ENCODE measurements at regions not wholly inside any gene's neighbourhood (a gene's known extent, or its start where the extent isn't known, plus 50 kb on each side); places are given as distances from the start of the nearest gene placed in this dataset.
"Not testable (repeated sequence)": the region's sequence is repeated elsewhere in the genome, so short reads cannot be mapped to it uniquely, and the experiment has no call there.

DNA sequence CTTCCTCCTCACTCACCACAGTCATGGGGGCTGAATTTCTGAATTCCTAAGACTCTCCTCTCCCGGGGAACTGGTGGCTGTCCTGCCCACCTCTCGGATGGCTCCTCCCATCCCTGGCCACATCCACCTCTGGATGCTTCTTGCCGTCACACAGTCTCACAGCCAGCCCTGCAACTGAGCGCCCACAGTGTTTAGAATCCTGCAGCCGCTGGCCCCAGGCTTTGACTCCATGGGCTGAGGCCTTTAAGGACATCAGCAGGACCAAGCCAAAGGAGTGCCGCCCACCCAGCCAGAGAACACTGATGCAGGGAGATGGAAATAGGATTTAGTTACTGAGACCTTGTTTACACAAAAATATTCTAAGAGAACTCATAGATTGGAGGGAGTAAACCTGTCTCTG, 299.3 kb upstream of the WSB1 start:
- not testable (repeated sequence) for H3K9ac ChIP-seq (ENCODE audit: low read length); H3K27ac ChIP-seq (ENCODE audit: low read depth, low read length); H3K4me1 ChIP-seq (ENCODE audit: insufficient read depth, low read length); H3K4me3 ChIP-seq (ENCODE audit: low read depth in 1 of 2, low read length in 2 of 2); H3K27me3 ChIP-seq (ENCODE audit: control insufficient read depth in 1 of 2, insufficient read depth in 2 of 2, low read length in 2 of 2); H3K36me3 ChIP-seq (ENCODE audit: insufficient read depth, low read length); H3K9me3 ChIP-seq (ENCODE audit: low read length)

DNA sequence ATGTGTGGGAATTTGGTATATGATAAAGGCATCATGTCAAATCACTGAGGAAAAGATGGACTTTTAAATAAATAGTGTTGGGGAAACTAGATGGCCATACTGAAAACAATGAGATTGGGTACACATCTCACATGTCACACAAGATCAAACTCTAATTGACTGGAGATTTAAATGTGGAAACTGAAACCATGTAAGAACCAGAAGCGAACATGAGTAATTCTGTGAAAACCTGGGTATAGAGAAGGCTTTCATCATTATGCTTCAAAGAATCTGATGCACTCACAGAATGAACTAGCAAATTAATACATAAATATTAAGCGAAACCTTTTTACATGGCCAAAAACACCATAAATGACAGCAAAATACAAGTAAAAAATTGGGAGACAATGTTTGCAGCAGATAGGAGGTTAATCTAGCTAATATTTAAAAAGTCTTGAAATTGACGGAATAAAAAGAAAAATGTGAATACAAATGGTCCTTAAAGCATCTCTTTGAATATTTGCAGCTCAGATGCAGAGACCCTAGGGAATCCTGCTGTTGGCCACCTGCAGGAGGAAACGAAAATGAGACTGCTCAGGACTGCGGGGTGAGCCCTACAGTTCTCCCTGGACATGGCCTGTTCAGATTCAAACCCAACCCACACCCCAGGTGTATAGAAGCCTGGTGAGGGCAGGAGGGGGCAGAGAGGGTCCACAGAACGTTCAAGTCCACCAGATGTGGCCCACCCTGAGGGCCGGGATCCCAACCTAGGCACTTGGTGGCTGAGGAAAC, 297.6 kb upstream of the WSB1 start:
- not testable (repeated sequence) for H3K27me3 ChIP-seq (ENCODE audit: control insufficient read depth in 1 of 2, insufficient read depth in 2 of 2, low read length in 2 of 2); H3K9me3 ChIP-seq (ENCODE audit: low read length); H3K27ac ChIP-seq (ENCODE audit: low read depth, low read length); H3K36me3 ChIP-seq (ENCODE audit: insufficient read depth, low read length); H3K9ac ChIP-seq (ENCODE audit: low read length); H3K4me3 ChIP-seq (ENCODE audit: low read depth in 1 of 2, low read length in 2 of 2); H3K4me1 ChIP-seq (ENCODE audit: insufficient read depth, low read length)

DNA sequence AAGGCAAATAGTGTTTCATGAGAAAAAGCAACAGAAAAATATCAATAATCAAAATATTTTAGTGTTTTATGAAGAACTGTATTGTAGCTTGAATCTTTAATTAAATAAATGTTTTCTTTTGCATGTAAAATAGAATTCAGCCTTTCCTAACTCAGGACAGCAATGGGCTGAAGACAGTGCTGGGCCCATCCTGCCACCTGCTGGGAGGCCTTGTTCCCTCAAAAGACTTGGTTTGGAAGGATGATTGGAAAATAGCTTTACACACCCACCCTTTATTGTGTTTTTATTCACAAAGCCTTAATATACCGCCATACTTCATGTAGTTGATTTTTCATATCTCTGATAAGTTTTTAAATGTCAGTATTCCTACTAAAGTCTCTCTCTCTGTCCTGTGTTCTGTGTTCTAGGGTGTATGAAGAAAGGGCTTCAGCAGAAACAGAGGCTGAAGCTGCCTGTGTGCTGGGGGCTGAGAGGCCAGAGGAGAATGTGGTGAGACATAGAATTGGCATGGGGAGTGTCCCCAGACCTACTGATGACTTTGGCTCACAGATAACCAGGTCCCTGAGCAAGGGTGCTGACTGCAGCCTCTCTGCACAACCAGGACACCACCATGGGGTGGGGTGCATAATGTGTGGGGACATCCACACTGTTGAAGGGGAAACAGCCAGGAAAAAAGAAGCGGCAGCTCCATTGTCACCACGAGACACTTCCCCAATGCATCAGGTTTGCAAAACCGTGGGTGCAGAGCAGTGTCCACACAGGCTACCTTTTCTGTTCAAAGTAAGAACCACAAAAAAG, 286.0 kb upstream of the WSB1 start:
- not testable (repeated sequence) for H3K4me1 ChIP-seq (ENCODE audit: insufficient read depth, low read length); H3K9ac ChIP-seq (ENCODE audit: low read length)

DNA sequence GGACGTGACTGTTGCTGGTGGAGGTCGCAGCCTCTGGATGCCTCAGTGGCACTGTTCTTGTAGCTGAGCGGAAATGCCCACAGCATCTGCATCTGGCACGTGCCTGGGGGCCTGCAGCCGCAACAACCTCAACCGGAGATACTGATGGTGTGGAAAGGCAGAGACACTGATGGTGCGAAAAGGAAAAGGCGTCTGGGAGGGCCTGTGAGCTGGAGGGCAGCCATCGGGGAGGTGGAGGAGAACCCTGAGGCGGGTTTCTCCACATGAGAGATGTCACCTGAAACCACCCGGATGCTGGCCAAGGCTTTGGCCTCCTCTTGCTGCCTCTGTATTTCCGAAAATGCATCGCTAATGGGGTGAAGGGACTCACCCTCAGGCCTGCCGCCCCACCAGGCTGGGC, 284.8 kb upstream of the WSB1 start:
- no peak overlapping the region for H3K9ac ChIP-seq (ENCODE audit: low read length)
- H3K4me3 ChIP-seq (ENCODE audit: low read depth in 1 of 2, low read length in 2 of 2) = no peak overlapping the region
- no peaks in the 10 kb centered on the region for H3K4me1 ChIP-seq (ENCODE audit: insufficient read depth, low read length)
- no peaks in the 10 kb centered on the region for H3K9me3 ChIP-seq (ENCODE audit: low read length)
- H3K27ac ChIP-seq (ENCODE audit: low read depth, low read length) = no peak overlapping the region
- no peaks in the 10 kb centered on the region for H3K36me3 ChIP-seq (ENCODE audit: insufficient read depth, low read length)
- no peaks in the 10 kb centered on the region for H3K27me3 ChIP-seq (ENCODE audit: control insufficient read depth in 1 of 2, insufficient read depth in 2 of 2, low read length in 2 of 2)

More for the DNA sequence above, 286.0 kb upstream of the WSB1 start:
- H3K27ac ChIP-seq (ENCODE audit: low read depth, low read length); H3K36me3 ChIP-seq (ENCODE audit: insufficient read depth, low read length); H3K4me3 ChIP-seq (ENCODE audit: low read depth in 1 of 2, low read length in 2 of 2); H3K9me3 ChIP-seq (ENCODE audit: low read length); H3K27me3 ChIP-seq (ENCODE audit: control insufficient read depth in 1 of 2, insufficient read depth in 2 of 2, low read length in 2 of 2): not testable (repeated sequence)

DNA sequence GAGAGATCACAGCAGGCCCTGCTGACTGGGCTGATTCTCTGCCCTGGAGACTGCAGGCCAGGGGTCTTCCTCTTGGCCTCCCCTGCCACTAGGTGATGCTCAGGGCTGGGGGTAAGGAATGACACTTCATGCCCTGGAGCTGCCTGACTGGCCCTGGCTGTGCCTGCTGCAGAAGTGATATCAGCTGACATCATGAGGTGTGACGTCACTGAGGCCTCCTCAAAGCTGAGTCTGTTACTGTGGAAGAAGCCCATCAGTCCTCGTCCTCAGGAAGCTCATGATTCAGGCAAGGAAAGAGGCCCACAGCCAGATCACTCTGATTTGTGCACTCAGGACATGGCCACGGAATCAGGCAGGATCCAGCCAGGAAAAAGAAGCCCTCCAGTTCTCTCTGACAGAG, 283.8 kb upstream of the WSB1 start:
- H3K4me3 ChIP-seq (ENCODE audit: low read depth in 1 of 2, low read length in 2 of 2); H3K36me3 ChIP-seq (ENCODE audit: insufficient read depth, low read length); H3K4me1 ChIP-seq (ENCODE audit: insufficient read depth, low read length); H3K9ac ChIP-seq (ENCODE audit: low read length); H3K27ac ChIP-seq (ENCODE audit: low read depth, low read length); H3K9me3 ChIP-seq (ENCODE audit: low read length); H3K27me3 ChIP-seq (ENCODE audit: control insufficient read depth in 1 of 2, insufficient read depth in 2 of 2, low read length in 2 of 2): not testable (repeated sequence)

DNA sequence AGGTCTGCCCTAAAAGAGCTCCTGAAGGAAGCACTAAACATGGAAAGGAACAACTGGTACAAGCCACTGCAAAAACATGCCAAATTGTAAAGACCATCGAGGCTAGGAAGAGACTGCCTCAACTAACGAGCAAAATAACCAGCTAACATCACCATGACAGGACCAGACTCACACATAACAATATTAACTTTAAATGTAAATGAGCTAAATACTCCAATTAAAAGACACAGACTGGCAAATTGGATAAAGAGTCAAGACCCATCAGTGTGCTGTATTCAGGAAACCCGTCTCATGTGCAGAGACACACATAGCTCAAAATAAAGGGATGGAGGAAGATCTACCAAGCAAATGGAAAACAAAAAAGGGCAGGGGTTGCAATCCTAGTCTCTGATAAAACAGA, 263.4 kb upstream of the WSB1 start:
- not testable (repeated sequence) for H3K4me1 ChIP-seq (ENCODE audit: insufficient read depth, low read length); H3K27me3 ChIP-seq (ENCODE audit: control insufficient read depth in 1 of 2, insufficient read depth in 2 of 2, low read length in 2 of 2); H3K4me3 ChIP-seq (ENCODE audit: low read depth in 1 of 2, low read length in 2 of 2); H3K27ac ChIP-seq (ENCODE audit: low read depth, low read length); H3K9me3 ChIP-seq (ENCODE audit: low read length); H3K36me3 ChIP-seq (ENCODE audit: insufficient read depth, low read length); H3K9ac ChIP-seq (ENCODE audit: low read length)

DNA sequence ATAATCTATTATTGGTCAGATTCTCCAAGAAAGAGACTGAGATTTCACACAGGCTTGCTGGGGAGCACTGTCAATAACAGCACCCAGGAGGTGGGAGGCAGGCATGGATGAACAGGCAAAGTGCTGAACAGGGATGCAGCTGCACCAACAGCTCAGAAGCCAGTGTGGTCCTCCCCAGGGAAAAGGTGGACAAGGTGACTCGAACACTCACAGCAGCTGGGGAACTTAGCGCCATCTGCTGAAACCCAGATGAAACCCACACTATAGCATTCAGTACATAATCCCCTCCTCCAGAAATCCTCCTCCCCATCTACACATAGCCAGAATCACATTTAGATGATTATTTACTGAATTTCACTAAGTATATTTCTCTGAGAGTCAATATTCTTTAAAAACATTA, 255.2 kb upstream of the WSB1 start:
- Histone ChIP-seq H3K27ac (ENCODE audit: low read depth, low read length) (no peak overlapping the region), H3K27me3 (ENCODE audit: control insufficient read depth in 1 of 2, insufficient read depth in 2 of 2, low read length in 2 of 2) (no peaks in the 10 kb centered on the region), H3K4me1 (ENCODE audit: insufficient read depth, low read length) (no peaks in the 10 kb centered on the region), H3K9me3 (ENCODE audit: low read length) (no peaks in the 10 kb centered on the region), H3K9ac (ENCODE audit: low read length) (no peak overlapping the region), H3K36me3 (ENCODE audit: insufficient read depth, low read length) (no peaks in the 10 kb centered on the region), H3K4me3 (ENCODE audit: low read depth in 1 of 2, low read length in 2 of 2) (no peak overlapping the region)

DNA sequence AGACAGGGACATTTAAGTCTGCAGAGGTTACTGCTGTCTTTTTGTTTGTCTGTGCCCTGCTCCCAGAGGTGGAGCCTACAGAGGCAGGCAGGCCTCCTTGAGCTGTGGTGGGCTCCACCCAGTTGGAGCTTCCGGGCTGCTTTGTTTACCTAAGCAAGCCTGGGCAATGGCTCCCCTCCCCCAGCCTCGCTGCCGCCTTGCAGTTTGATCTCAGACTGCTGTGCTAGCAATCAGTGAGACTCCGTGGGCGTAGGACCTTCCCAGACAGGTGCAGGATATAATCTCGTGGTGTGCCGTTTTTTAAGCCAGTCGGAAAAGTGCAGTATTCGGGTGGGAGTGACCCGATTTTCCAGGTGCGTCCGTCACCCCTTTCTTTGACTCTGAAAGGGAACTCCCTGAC, 248.9 kb upstream of the WSB1 start:
- not testable (repeated sequence) for H3K27me3 ChIP-seq (ENCODE audit: control insufficient read depth in 1 of 2, insufficient read depth in 2 of 2, low read length in 2 of 2); H3K27ac ChIP-seq (ENCODE audit: low read depth, low read length); H3K36me3 ChIP-seq (ENCODE audit: insufficient read depth, low read length); H3K4me3 ChIP-seq (ENCODE audit: low read depth in 1 of 2, low read length in 2 of 2); H3K9me3 ChIP-seq (ENCODE audit: low read length); H3K9ac ChIP-seq (ENCODE audit: low read length); H3K4me1 ChIP-seq (ENCODE audit: insufficient read depth, low read length)

DNA sequence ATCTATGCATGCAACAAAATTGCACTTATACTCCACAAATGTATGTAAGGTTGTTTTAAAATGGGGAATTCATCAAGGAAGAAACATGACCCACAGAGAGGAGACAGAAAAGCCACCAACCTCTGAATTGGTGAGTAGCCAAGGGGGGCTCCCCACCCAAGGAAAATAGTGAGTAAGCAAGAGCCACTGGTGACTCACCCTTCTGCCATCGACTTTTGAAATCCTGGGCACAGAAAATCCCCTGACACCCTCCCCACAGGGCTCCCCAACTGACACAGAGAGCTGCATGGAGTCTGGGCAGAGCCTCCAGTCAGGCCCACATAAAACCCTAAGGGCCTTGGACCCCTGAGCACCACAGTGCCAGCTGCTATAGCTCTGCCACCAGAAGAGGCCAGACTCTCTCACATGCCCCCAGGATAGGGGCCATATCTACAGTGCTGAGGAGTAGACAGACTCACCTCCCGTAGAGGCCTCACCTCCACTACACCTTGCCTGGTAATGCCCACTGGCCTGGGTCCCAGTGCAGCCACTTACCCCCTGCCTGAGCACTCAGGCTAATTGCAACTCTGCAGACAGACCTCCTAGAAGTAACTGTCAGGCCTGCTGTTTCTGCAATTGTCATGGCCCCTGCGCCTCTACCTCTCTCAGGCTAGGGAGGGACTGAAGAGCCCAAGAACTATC, 244.7 kb upstream of the WSB1 start:
- Histone ChIP-seq H3K9me3 (ENCODE audit: low read length) (no peaks in the 10 kb centered on the region), H3K27ac (ENCODE audit: low read depth, low read length) (no peak overlapping the region), H3K4me1 (ENCODE audit: insufficient read depth, low read length) (no peaks in the 10 kb centered on the region), H3K4me3 (ENCODE audit: low read depth in 1 of 2, low read length in 2 of 2) (no peak overlapping the region), H3K36me3 (ENCODE audit: insufficient read depth, low read length) (no peaks in the 10 kb centered on the region), H3K9ac (ENCODE audit: low read length) (no peak overlapping the region), H3K27me3 (ENCODE audit: control insufficient read depth in 1 of 2, insufficient read depth in 2 of 2, low read length in 2 of 2) (no peaks in the 10 kb centered on the region)

DNA sequence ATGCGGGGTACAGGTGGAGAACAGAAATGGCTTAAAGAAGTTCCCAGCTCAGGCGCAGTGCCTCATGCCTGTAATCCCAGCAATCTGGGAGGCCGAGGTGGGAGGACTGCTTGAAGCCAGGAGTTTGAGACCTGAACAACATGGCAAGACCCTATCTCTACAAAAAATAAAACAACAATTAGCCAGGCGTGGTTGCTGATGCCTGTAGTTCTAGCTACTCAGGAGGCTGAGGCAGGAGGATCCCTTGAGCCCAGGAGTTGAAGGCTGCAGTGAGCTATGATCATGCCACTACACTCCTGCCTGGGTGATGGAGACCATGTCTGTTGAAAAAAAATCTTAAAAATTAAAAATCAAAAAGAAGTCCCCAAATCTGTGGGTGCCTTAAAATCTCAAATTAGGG, 228.3 kb upstream of the WSB1 start:
- Histone ChIP-seq H3K4me3 (ENCODE audit: low read depth in 1 of 2, low read length in 2 of 2) (no peak overlapping the region), H3K36me3 (ENCODE audit: insufficient read depth, low read length) (no peaks in the 10 kb centered on the region), H3K27me3 (ENCODE audit: control insufficient read depth in 1 of 2, insufficient read depth in 2 of 2, low read length in 2 of 2) (no peaks in the 10 kb centered on the region), H3K4me1 (ENCODE audit: insufficient read depth, low read length) (no peaks in the 10 kb centered on the region), H3K9me3 (ENCODE audit: low read length) (no peaks in the 10 kb centered on the region), H3K9ac (ENCODE audit: low read length) (no peak overlapping the region), H3K27ac (ENCODE audit: low read depth, low read length) (no peak overlapping the region)

DNA sequence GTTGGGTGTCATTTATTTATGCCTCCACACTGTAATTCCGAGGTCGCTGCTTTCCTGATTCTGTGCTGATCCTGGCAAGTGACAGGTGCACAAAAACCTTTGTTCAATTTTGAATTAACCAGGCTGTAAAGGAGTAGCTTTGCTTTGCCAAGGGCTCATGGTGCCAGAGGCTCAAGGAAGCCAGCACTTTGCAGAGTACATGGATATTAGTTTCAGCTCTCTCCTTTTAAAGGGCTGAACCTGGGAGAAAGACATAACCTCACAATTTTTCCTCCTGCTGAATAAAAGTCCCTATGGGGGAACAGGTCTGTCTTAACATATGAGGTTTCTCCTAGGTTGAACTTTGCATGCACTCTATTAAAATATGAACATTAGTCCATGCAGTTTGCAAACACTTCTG, 227.6 kb upstream of the WSB1 start:
- no peaks in the 10 kb centered on the region for H3K27me3 ChIP-seq (ENCODE audit: control insufficient read depth in 1 of 2, insufficient read depth in 2 of 2, low read length in 2 of 2)
- no peak overlapping the region for H3K4me3 ChIP-seq (ENCODE audit: low read depth in 1 of 2, low read length in 2 of 2)
- no peak overlapping the region for H3K9ac ChIP-seq (ENCODE audit: low read length)
- no peaks in the 10 kb centered on the region for H3K9me3 ChIP-seq (ENCODE audit: low read length)
- no peaks in the 10 kb centered on the region for H3K4me1 ChIP-seq (ENCODE audit: insufficient read depth, low read length)
- H3K27ac ChIP-seq (ENCODE audit: low read depth, low read length) = no peak overlapping the region
- H3K36me3 ChIP-seq (ENCODE audit: insufficient read depth, low read length) = no peaks in the 10 kb centered on the region

Data from muscle layer of colon (tissue), 2 donors.